Stomach (tissue), 8 donors: ENCODE measurements at regions not wholly inside any gene's neighbourhood (a gene's known extent, or its start where the extent isn't known, plus 50 kb on each side); places are given as distances from the start of the nearest gene placed in this dataset.

Experiments
- DNase-seq, 2 donors: peaks; one replicate each; pipeline versions ENCODE4 v3.0.0 to v3.0.0-alpha.2; 2013 to 2019
- H3K27ac ChIP-seq, 5 donors: fragments of 200-600 bp in 4 of 5; sonication (generic) in 4 of 5; one replicate each; pipeline ENCODE4 v1.5.1; 2013 to 2019; ENCODE audit warnings: mild to moderate bottlenecking in 1 of 5, moderate library complexity in 1 of 5
- H3K27me3 ChIP-seq, 3 donors: fragments of 200-600 bp; sonication (generic); one replicate each; pipeline ENCODE4 v1.5.1; 2017 to 2019; ENCODE audit warnings: mixed run types in 1 of 3
- H3K36me3 ChIP-seq, 4 donors: fragments of 200-600 bp; sonication (generic); 1 replicate in 3 of 4; 2 replicates in 1 of 4; pipeline ENCODE4 v1.5.1; 2016 to 2019
- H3K4me1 ChIP-seq, 4 donors: fragments of 200-600 bp; sonication (generic); one replicate each; pipeline ENCODE4 v1.5.1; 2016 to 2019
- H3K4me3 ChIP-seq, 4 donors: fragments of 200-600 bp; sonication (generic) in 3 of 4; one replicate each; pipeline ENCODE4 v1.5.1; 2016 to 2019; ENCODE audit warnings: mild to moderate bottlenecking in 1 of 4
- H3K9me3 ChIP-seq, 4 donors: fragments of 200-600 bp; sonication (generic); one replicate each; pipeline ENCODE4 v1.5.1; 2016 to 2019
- CTCF ChIP-seq, 7 experiments: fragments of 450-650 bp in 4 of 7; fragments of 200-600 bp in 3 of 7; sonication (generic) in 3 of 7; IDR thresholded peaks; one replicate each; pipeline ENCODE4 v1.5.1; 2016 to 2019; ENCODE audit warnings: antibody characterized with exemption in 7 of 7, control low read depth in 2 of 7, mild to moderate bottlenecking in 1 of 7
- EP300 ChIP-seq: sonication (generic); formaldehyde crosslinking; IDR thresholded peaks from one replicate; pipeline ENCODE4 v1.6.1; 2017; ENCODE audit warnings: antibody characterized with exemption
- POLR2A ChIP-seq, 4 donors: fragments of 450-650 bp; IDR thresholded peaks; one replicate each; pipeline ENCODE4 v1.6.1; 2016; ENCODE audit warnings: antibody characterized with exemption in 4 of 4, control low read depth in 2 of 4, mild to moderate bottlenecking in 1 of 4, moderate library complexity in 1 of 4
- POLR2AphosphoS5 ChIP-seq, 3 donors: sonication (generic); formaldehyde crosslinking; IDR thresholded peaks; one replicate each; pipeline ENCODE4 v1.6.1; 2016; ENCODE audit warnings: antibody characterized with exemption in 3 of 3
- WGBS, 5 donors: extraction: QIAGEN DNeasy Blood & Tissue Kit in 3 of 5; methylation state at CpG; one replicate each; pipeline versions ENCODE4 v1.1.5 to v1.1.7; 2013 to 2018; 5-methylcytosine and 5-hydroxymethylcytosine counted together
- intact Hi-C: fragments of 100-400 bp; cut with DNase I; formaldehyde crosslinking; loops from one replicate; pipeline ENCODE4 v1.15.1; 2023; ENCODE audit warnings: low total_unique reads
- donor health status: healthy with polysubstance abuse.
- donor health status: Bipolar disorder and iron deficiency.
- donor health status: healthy.

- Histone ChIP-seq H3K27me3 (no peaks in the 10 kb centered on the region), H3K9me3 (peaks cover 0 to 17% (median 9%) of the 10 kb centered on the region in 4 donors), H3K4me1 (peaks cover 0 to 14% (median 0%) of the 10 kb centered on the region in 4 donors), H3K27ac (no peak overlapping the region), H3K4me3 (no peak overlapping the region), H3K36me3 (no peaks in the 10 kb centered on the region)
- no peak for TF ChIP-seq POLR2A (IDR thresholded peaks at IDR 0.05)
- TF ChIP-seq EP300, result no peak
- intact Hi-C loops, result no loop called here
- 83 to 95% (median 92%) methylated on average over 9 to 20 of the region's 20 CpGs for WGBS, 5 donors
- no peak for DNase-seq
Measured at GRCh38 chr5:13244151-13244550, 700.3 kb downstream of the DNAH5 start.

- Histone ChIP-seq H3K36me3 (no peaks in the 10 kb centered on the region), H3K4me1 (no peaks in the 10 kb centered on the region), H3K9me3 (no peaks in the 10 kb centered on the region), H3K4me3 (no peak overlapping the region), H3K27ac (no peak overlapping the region), H3K27me3 (no peaks in the 10 kb centered on the region)
- WGBS, 5 donors, result 5 to 54% (median 16%) methylated on average over 1 of the region's 1 CpG; no CpG with 5 or more reads in 1 of the 5 donors
- intact Hi-C loops, result no loop called here
- DNase-seq, result no peak
- TF ChIP-seq POLR2A (IDR thresholded peaks at IDR 0.05) (no peak), CTCF (IDR thresholded peaks at IDR 0.05) (no peak), POLR2AphosphoS5 (IDR thresholded peaks at IDR 0.05) (no peak), EP300 (no peak)
Measured at GRCh38 chr5:13227513-13227912, 717.0 kb downstream of the DNAH5 start.

- H3K27me3 ChIP-seq, result no peaks in the 10 kb centered on the region
- DNase-seq, result no peak
- no peak overlapping the region for H3K4me3 ChIP-seq
- TF ChIP-seq POLR2A (IDR thresholded peaks at IDR 0.05), result no peak
- no peak for TF ChIP-seq POLR2AphosphoS5 (IDR thresholded peaks at IDR 0.05)
- no peak for TF ChIP-seq CTCF (IDR thresholded peaks at IDR 0.05)
- no peak for TF ChIP-seq EP300
- H3K9me3 ChIP-seq, result no peaks in the 10 kb centered on the region
- 64 to 87% (median 70%) methylated on average over 2 of the region's 2 CpGs for WGBS, 5 donors
- no peaks in the 10 kb centered on the region for H3K36me3 ChIP-seq
- no peaks in the 10 kb centered on the region for H3K4me1 ChIP-seq
- intact Hi-C loops, result no loop called here
- no peak overlapping the region for H3K27ac ChIP-seq
Measured at GRCh38 chr5:13218518-13218917, 726.0 kb downstream of the DNAH5 start.

- Histone ChIP-seq H3K9me3 (no peaks in the 10 kb centered on the region), H3K36me3 (no peaks in the 10 kb centered on the region), H3K27me3 (no peaks in the 10 kb centered on the region), H3K27ac (no peak overlapping the region), H3K4me1 (no peaks in the 10 kb centered on the region), H3K4me3 (no peak overlapping the region)
- intact Hi-C loops, result no loop called here
- WGBS, 5 donors, result 65 to 81% (median 72%) methylated on average over 2 of the region's 2 CpGs
- TF ChIP-seq CTCF (IDR thresholded peaks at IDR 0.05) (no peak), EP300 (no peak), POLR2A (IDR thresholded peaks at IDR 0.05) (no peak), POLR2AphosphoS5 (IDR thresholded peaks at IDR 0.05) (no peak)
- DNase-seq, result no peak
Measured at GRCh38 chr5:13217636-13218035, 726.9 kb downstream of the DNAH5 start.

- Histone ChIP-seq H3K27me3 (no peaks in the 10 kb centered on the region), H3K27ac (no peak overlapping the region), H3K4me1 (no peaks in the 10 kb centered on the region), H3K4me3 (no peak overlapping the region), H3K9me3 (no peaks in the 10 kb centered on the region), H3K36me3 (no peaks in the 10 kb centered on the region)
- no peak for TF ChIP-seq POLR2A (IDR thresholded peaks at IDR 0.05)
- TF ChIP-seq CTCF (IDR thresholded peaks at IDR 0.05), result no peak
- no peak for TF ChIP-seq POLR2AphosphoS5 (IDR thresholded peaks at IDR 0.05)
- TF ChIP-seq EP300, result no peak
- no peak for DNase-seq
- intact Hi-C loops, result no loop called here
Measured at GRCh38 chr5:13215806-13216205, 728.7 kb downstream of the DNAH5 start.
